Ovary (tissue), 7 donors: ENCODE measurements at regions not wholly inside any gene's neighbourhood (a gene's known extent, or its start where the extent isn't known, plus 50 kb on each side); places are given as distances from the start of the nearest gene placed in this dataset.

ENCODE experiments used
- DNase-seq, 5 donors: peaks; one replicate each; pipeline ENCODE4 v3.0.0-alpha.2; 2019 to 2020
- H3K27ac ChIP-seq, 2 donors: fragments of 200-600 bp; one replicate each; pipeline versions ENCODE4 v1.5.1 to v1.8.0; 2019 to 2022
- H3K27me3 ChIP-seq: fragments of 200-600 bp; one replicate; pipeline ENCODE4 v1.8.0; 2022
- H3K36me3 ChIP-seq: fragments of 200-600 bp; sonication (generic); one replicate; pipeline ENCODE4 v1.5.1; 2019
- H3K4me1 ChIP-seq: one replicate; pipeline ENCODE4 v1.8.1; 2013; ENCODE audit warnings: mild to moderate bottlenecking, moderate library complexity; ENCODE audit not compliant: insufficient read depth
- H3K4me3 ChIP-seq: fragments of 200-600 bp; sonication (generic); one replicate; pipeline ENCODE4 v1.5.1; 2017
- H3K9me3 ChIP-seq, 2 donors: fragments of 200-600 bp in 1 of 2; sonication (generic) in 1 of 2; one replicate each; pipeline versions ENCODE4 v1.5.1 to v1.8.1; 2013 to 2019; ENCODE audit warnings: mild to moderate bottlenecking in 1 of 2, moderate library complexity in 1 of 2
- EP300 ChIP-seq: sonication (generic); formaldehyde crosslinking; IDR thresholded peaks from one replicate; pipeline ENCODE4 v1.6.1; 2017; ENCODE audit warnings: antibody characterized with exemption
- POLR2A ChIP-seq: fragments of 450-650 bp; IDR thresholded peaks from one replicate; pipeline ENCODE4 v1.6.1; 2017; ENCODE audit warnings: antibody characterized with exemption, mild to moderate bottlenecking, moderate library complexity
- WGBS, 3 donors: extraction: QIAGEN DNeasy Blood & Tissue Kit in 1 of 3; methylation state at CpG; one replicate each; pipeline versions ENCODE4 v1.1.5 to v1.1.7; 2013 to 2017; 5-methylcytosine and 5-hydroxymethylcytosine counted together
- intact Hi-C, 4 donors: fragments of 100-400 bp; cut with DNase I; formaldehyde crosslinking; loops; one replicate each; pipeline versions ENCODE4 v1.11.0 to v1.15.1; 2022 to 2023
- TF ChIP-seq, protein P1 (sequence below), 3 donors: fragments of 450-650 bp in 2 of 3; fragments of 200-600 bp in 1 of 3; IDR thresholded peaks; one replicate each; pipeline versions ENCODE4 v1.5.1 to v1.8.0; 2016 to 2022; ENCODE audit warnings: antibody characterized with exemption in 3 of 3, mild to moderate bottlenecking in 1 of 3
- donor health status: DM: no; HTN: no; CAD: no; lungs with moderate emphysema.
- donor health status: DM: no; HTN: no; CAD: no.
- donor health status: Bipolar disorder and iron deficiency.
- donor health status: DM: no; HTN: no; CAD: no.
- donor health status: DM: yes; HTN: yes; CAD: no.

DNA sequence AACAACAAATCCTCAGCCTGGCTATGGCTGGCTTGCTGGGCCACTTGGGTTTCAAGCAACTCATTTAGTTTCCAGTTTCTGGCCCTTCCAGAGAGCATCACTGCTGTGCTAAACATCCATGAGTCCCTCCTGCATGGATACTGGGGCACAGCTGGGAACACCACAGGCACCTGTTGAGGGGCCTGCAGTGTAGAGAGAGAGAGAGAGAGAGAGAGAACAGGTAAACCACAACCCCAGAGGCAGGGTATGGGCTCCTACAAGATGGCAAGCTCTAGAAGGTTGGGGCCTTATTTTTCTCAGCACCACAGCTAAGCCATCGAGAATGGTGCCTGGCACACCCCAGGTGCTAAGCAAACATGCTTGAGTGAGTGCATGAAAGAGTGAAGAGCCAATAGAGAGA lies 120.3 kb downstream of the RBFOX3 start:
- intact Hi-C loops = no loop called here
- TF ChIP-seq, protein P1, sequence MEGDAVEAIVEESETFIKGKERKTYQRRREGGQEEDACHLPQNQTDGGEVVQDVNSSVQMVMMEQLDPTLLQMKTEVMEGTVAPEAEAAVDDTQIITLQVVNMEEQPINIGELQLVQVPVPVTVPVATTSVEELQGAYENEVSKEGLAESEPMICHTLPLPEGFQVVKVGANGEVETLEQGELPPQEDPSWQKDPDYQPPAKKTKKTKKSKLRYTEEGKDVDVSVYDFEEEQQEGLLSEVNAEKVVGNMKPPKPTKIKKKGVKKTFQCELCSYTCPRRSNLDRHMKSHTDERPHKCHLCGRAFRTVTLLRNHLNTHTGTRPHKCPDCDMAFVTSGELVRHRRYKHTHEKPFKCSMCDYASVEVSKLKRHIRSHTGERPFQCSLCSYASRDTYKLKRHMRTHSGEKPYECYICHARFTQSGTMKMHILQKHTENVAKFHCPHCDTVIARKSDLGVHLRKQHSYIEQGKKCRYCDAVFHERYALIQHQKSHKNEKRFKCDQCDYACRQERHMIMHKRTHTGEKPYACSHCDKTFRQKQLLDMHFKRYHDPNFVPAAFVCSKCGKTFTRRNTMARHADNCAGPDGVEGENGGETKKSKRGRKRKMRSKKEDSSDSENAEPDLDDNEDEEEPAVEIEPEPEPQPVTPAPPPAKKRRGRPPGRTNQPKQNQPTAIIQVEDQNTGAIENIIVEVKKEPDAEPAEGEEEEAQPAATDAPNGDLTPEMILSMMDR (IDR thresholded peaks at IDR 0.05) = no peak
- no peak for TF ChIP-seq EP300
- no peak for TF ChIP-seq POLR2A
- H3K4me3 ChIP-seq = no peak overlapping the region
- H3K27ac ChIP-seq = no peak overlapping the region
- no peaks in the 10 kb centered on the region for H3K36me3 ChIP-seq
- H3K27me3 ChIP-seq = no peaks in the 10 kb centered on the region
- H3K9me3 ChIP-seq = no peaks in the 10 kb centered on the region
- no peaks in the 10 kb centered on the region for H3K4me1 ChIP-seq
- DNase-seq = no peak
- WGBS, 3 donors = 58 to 67% (median 63%) methylated on average over 1 of the region's 1 CpG

- Histone ChIP-seq H3K36me3 (no peaks in the 10 kb centered on the region), H3K9me3 (no peaks in the 10 kb centered on the region), H3K4me1 (no peaks in the 10 kb centered on the region), H3K27ac (no peak overlapping the region), H3K27me3 (no peaks in the 10 kb centered on the region), H3K4me3 (no peak overlapping the region)
- TF ChIP-seq POLR2A (no peak), EP300 (no peak)
- TF ChIP-seq, protein P1 (IDR thresholded peaks at IDR 0.05) = no peak
- intact Hi-C loops = no loop called here
- WGBS, 3 donors = 82 to 88% (median 82%) methylated on average over 12 of the region's 12 CpGs
- no peak for DNase-seq
These were observed 123.7 kb downstream of the RBFOX3 start for GRCh38 chr17:79487149-79487548.

- TF ChIP-seq, protein P1 (IDR thresholded peaks at IDR 0.05) = no peak
- no peak for TF ChIP-seq POLR2A
- TF ChIP-seq EP300 = no peak
- H3K4me1 ChIP-seq = no peaks in the 10 kb centered on the region
- H3K9me3 ChIP-seq = no peaks in the 10 kb centered on the region
- H3K36me3 ChIP-seq = no peaks in the 10 kb centered on the region
- intact Hi-C loops = no loop called here
- no peak overlapping the region for H3K27ac ChIP-seq
- no peaks in the 10 kb centered on the region for H3K27me3 ChIP-seq
- WGBS, 3 donors = 65 to 72% (median 70%) methylated on average over 16 to 17 of the region's 17 CpGs
- no peak overlapping the region for H3K4me3 ChIP-seq
- no peak for DNase-seq
These were observed 124.9 kb downstream of the RBFOX3 start for GRCh38 chr17:79485991-79486390.

GRCh38 chr17:79485419-79485985 lies 125.3 kb downstream of the RBFOX3 start:
- intact Hi-C loops = no loop called here
- H3K27ac ChIP-seq = no peak overlapping the region
- WGBS, 3 donors = 36 to 48% (median 46%) methylated on average over 22 of the region's 22 CpGs
- no peaks in the 10 kb centered on the region for H3K36me3 ChIP-seq
- no peak for TF ChIP-seq EP300
- TF ChIP-seq POLR2A = no peak
- TF ChIP-seq, protein P1 (IDR thresholded peaks at IDR 0.05) = no peak
- no peaks in the 10 kb centered on the region for H3K9me3 ChIP-seq
- no peaks in the 10 kb centered on the region for H3K27me3 ChIP-seq
- no peaks in the 10 kb centered on the region for H3K4me1 ChIP-seq
- no peak for DNase-seq
- no peak overlapping the region for H3K4me3 ChIP-seq
